Activated effector memory CD4-positive, alpha-beta T cell treated with anti-CD3 and anti-CD28 coated beads, Interleukin-2, amount 50 U/mL, for 16 hours (primary cell): ENCODE measurements at regions not wholly inside any gene's neighbourhood (a gene's known extent, or its start where the extent isn't known, plus 50 kb on each side); places are given as distances from the start of the nearest gene placed in this dataset.

Experiments
- DNase-seq: peaks from one replicate; pipeline ENCODE4 v3.0.0-alpha.2; 2020

GRCh38 chr13:64371045-64371444, 2859.1 kb downstream of the PCDH9 start:
- DNase-seq, result no peak

GRCh38 chr13:64369121-64369520, 2861.0 kb downstream of the PCDH9 start:
- no peak for DNase-seq

GRCh38 chr13:64362564-64362963, 2867.6 kb downstream of the PCDH9 start:
- no peak for DNase-seq

- DNase-seq, result no peak
Measured at GRCh38 chr13:64347664-64348063, 2882.5 kb downstream of the PCDH9 start.

GRCh38 chr13:64339373-64340063, 2890.6 kb downstream of the PCDH9 start:
- DNase-seq, result no peak

GRCh38 chr13:64338671-64339070, 2891.5 kb downstream of the PCDH9 start:
- DNase-seq, result no peak

GRCh38 chr13:64333888-64334287, 2896.2 kb downstream of the PCDH9 start:
- no peak for DNase-seq

- DNase-seq, result no peak
Measured at GRCh38 chr13:64332048-64332447, 2898.1 kb downstream of the PCDH9 start.

GRCh38 chr13:64327505-64328194, 2902.5 kb downstream of the PCDH9 start:
- DNase-seq, result no peak

- no peak for DNase-seq
Measured at GRCh38 chr13:64314331-64314730, 2898.7 kb upstream of the PCDH20 start.

GRCh38 chr13:64311948-64312347, 2896.3 kb upstream of the PCDH20 start:
- no peak for DNase-seq

- no peak for DNase-seq
Measured at GRCh38 chr13:64311112-64311511, 2895.5 kb upstream of the PCDH20 start.

- no peak for DNase-seq
Measured at GRCh38 chr13:64305246-64305645, 2889.6 kb upstream of the PCDH20 start.

GRCh38 chr13:64300239-64300638, 2884.6 kb upstream of the PCDH20 start:
- no peak for DNase-seq

- no peak for DNase-seq
Measured at GRCh38 chr13:64293923-64294322, 2878.3 kb upstream of the PCDH20 start.

- no peak for DNase-seq
Measured at GRCh38 chr13:64289702-64290101, 2874.1 kb upstream of the PCDH20 start.

- DNase-seq, result no peak
Measured at GRCh38 chr13:64283926-64284325, 2868.3 kb upstream of the PCDH20 start.

GRCh38 chr13:64278493-64278892, 2862.8 kb upstream of the PCDH20 start:
- no peak for DNase-seq

GRCh38 chr13:64277097-64277496, 2861.4 kb upstream of the PCDH20 start:
- no peak for DNase-seq

GRCh38 chr13:64276232-64276631, 2860.6 kb upstream of the PCDH20 start:
- no peak for DNase-seq

GRCh38 chr13:64274481-64275217, 2859.0 kb upstream of the PCDH20 start:
- DNase-seq, result no peak

GRCh38 chr13:64273780-64274179, 2858.1 kb upstream of the PCDH20 start:
- DNase-seq, result no peak

GRCh38 chr13:64272681-64273080, 2857.0 kb upstream of the PCDH20 start:
- DNase-seq, result no peak

GRCh38 chr13:64266024-64266423, 2850.4 kb upstream of the PCDH20 start:
- DNase-seq, result no peak
